OCI-LY3 (cell line): ENCODE measurements at regions not wholly inside any gene's neighbourhood (a gene's known extent, or its start where the extent isn't known, plus 50 kb on each side); places are given as distances from the start of the nearest gene placed in this dataset.

ENCODE experiments used
- H2AFZ ChIP-seq: fragments of 200-600, 300-600 bp; shearing (Covaris generic); 2 replicates; pipeline ENCODE4 v1.6.0; 2014; ENCODE audit warnings: antibody characterized with exemption, low read depth, low read length
- H3K27ac ChIP-seq: fragments of 200-600, 300-600 bp; sonication (generic); 2 replicates; pipeline ENCODE4 v1.5.1; 2014; ENCODE audit warnings: mild to moderate bottlenecking, low read length, moderate library complexity, mixed read lengths
- H3K27me3 ChIP-seq: fragments of 200-600, 300-600 bp; sonication (generic); 2 replicates; pipeline ENCODE4 v1.6.1; 2014; ENCODE audit warnings: low read depth, low read length, mixed read lengths
- H3K36me3 ChIP-seq: fragments of 200-600, 300-600 bp; sonication (generic); replicated peaks from 2 replicates; pipeline ENCODE3; 2014; ENCODE audit warnings: low read depth, low read length, mixed read lengths
- H3K4me1 ChIP-seq: fragments of 300-600, 200-600 bp; sonication (generic); 2 replicates; pipeline ENCODE4 v1.6.1; 2014; ENCODE audit warnings: low read length, mixed read lengths
- H3K4me2 ChIP-seq: fragments of 200-600, 300-600 bp; sonication (generic); 2 replicates; pipeline ENCODE4 v1.6.1; 2014; ENCODE audit warnings: low read length, mixed read lengths
- H3K4me3 ChIP-seq: fragments of 300-600, 200-600 bp; sonication (generic); 2 replicates; pipeline ENCODE4 v1.5.1; 2014; ENCODE audit warnings: antibody characterized with exemption, mild to moderate bottlenecking, low read length, moderate library complexity
- H3K79me2 ChIP-seq: fragments of 300-600, 200-600 bp; shearing (Covaris generic); 2 replicates; pipeline ENCODE4 v1.6.1; 2014; ENCODE audit warnings: mild to moderate bottlenecking, low read length, mixed read lengths
- H3K9ac ChIP-seq: fragments of 300-600, 200-600 bp; shearing (Covaris generic); 2 replicates; pipeline ENCODE4 v1.6.0; 2014; ENCODE audit warnings: mild to moderate bottlenecking, low read length, moderate library complexity
- H3K9me3 ChIP-seq: fragments of 200-600, 300-600 bp; shearing (Covaris generic); 2 replicates; pipeline ENCODE4 v1.6.1; 2014; ENCODE audit warnings: low read length, mixed read lengths; ENCODE audit not compliant: insufficient read depth
- H4K20me1 ChIP-seq: fragments of 200-600, 300-600 bp; sonication (generic); 2 replicates; pipeline ENCODE4 v1.6.1; 2016; ENCODE audit warnings: low read length, mixed read lengths; ENCODE audit not compliant: insufficient read depth
- EZH2phosphoT487 ChIP-seq: fragments of 200-600 bp; shearing (Covaris generic); IDR thresholded peaks from 2 replicates; pipeline ENCODE4 v1.6.1; 2018; ENCODE audit warnings: antibody characterized with exemption, mixed run types, low read depth
- TF ChIP-seq, protein P1 (sequence below): fragments of 200-600, 300-600 bp; sonication (generic); IDR thresholded peaks from 2 replicates; pipeline ENCODE4 v1.5.1; 2014; ENCODE audit warnings: antibody characterized with exemption, low read length, low read depth

- Histone ChIP-seq H3K79me2 (no peaks in the 10 kb centered on the region), H4K20me1 (no peaks in the 10 kb centered on the region), H3K9ac (no peak overlapping the region), H3K4me2 (no peak overlapping the region), H3K27ac (no peak overlapping the region), H3K9me3 (no peaks in the 10 kb centered on the region), H3K27me3 (no peaks in the 10 kb centered on the region), H2AFZ (no peak overlapping the region), H3K36me3 (no peaks in the 10 kb centered on the region), H3K4me1 (no peaks in the 10 kb centered on the region), H3K4me3 (no peak overlapping the region)
- TF ChIP-seq, protein P1, sequence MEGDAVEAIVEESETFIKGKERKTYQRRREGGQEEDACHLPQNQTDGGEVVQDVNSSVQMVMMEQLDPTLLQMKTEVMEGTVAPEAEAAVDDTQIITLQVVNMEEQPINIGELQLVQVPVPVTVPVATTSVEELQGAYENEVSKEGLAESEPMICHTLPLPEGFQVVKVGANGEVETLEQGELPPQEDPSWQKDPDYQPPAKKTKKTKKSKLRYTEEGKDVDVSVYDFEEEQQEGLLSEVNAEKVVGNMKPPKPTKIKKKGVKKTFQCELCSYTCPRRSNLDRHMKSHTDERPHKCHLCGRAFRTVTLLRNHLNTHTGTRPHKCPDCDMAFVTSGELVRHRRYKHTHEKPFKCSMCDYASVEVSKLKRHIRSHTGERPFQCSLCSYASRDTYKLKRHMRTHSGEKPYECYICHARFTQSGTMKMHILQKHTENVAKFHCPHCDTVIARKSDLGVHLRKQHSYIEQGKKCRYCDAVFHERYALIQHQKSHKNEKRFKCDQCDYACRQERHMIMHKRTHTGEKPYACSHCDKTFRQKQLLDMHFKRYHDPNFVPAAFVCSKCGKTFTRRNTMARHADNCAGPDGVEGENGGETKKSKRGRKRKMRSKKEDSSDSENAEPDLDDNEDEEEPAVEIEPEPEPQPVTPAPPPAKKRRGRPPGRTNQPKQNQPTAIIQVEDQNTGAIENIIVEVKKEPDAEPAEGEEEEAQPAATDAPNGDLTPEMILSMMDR = no peak
Measured at GRCh38 chr14:61171727-61172126, 109.4 kb downstream of the TMEM30B start.

DNA sequence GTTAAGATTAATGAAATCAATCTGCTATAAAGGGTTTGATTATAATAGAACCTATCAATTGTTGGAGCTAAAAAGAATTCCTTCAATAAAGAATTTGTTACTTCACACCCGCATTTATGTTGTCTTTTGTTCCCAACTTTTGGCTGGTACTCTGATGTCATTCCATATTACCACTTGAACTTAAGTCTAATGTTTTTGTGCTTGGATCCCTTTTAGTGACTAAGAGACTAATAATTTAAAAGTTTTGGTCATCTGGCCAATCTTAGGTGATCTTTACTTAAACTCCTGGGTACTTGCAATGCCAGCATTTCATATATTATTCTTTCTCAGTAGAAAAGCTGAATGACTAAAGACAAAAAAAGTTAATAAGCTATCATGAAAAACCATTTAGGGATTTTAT is 113.0 kb downstream of the TMEM30B start:
- no peaks in the 10 kb centered on the region for H3K36me3 ChIP-seq
- H2AFZ ChIP-seq = no peak overlapping the region
- TF ChIP-seq EZH2phosphoT487 = no peak
- TF ChIP-seq, protein P1 = no peak

GRCh38 chr14:61167642-61168041 is 113.5 kb downstream of the TMEM30B start:
- Histone ChIP-seq H3K9me3 (no peaks in the 10 kb centered on the region), H3K27ac (no peak overlapping the region), H3K4me3 (no peak overlapping the region), H2AFZ (no peak overlapping the region), H3K79me2 (no peaks in the 10 kb centered on the region), H3K9ac (no peak overlapping the region), H3K27me3 (no peaks in the 10 kb centered on the region), H4K20me1 (no peaks in the 10 kb centered on the region), H3K36me3 (no peaks in the 10 kb centered on the region), H3K4me1 (no peaks in the 10 kb centered on the region), H3K4me2 (no peak overlapping the region)
- TF ChIP-seq, protein P1 = no peak
- TF ChIP-seq EZH2phosphoT487 = no peak

More for the DNA sequence above, 113.0 kb downstream of the TMEM30B start:
- H3K4me1 ChIP-seq = no peaks in the 10 kb centered on the region
- H3K9me3 ChIP-seq = no peaks in the 10 kb centered on the region
- no peaks in the 10 kb centered on the region for H3K79me2 ChIP-seq
- no peak overlapping the region for H3K4me2 ChIP-seq
- no peaks in the 10 kb centered on the region for H3K27me3 ChIP-seq
- H3K9ac ChIP-seq = no peak overlapping the region
- no peak overlapping the region for H3K4me3 ChIP-seq
- no peak overlapping the region for H3K27ac ChIP-seq
- H4K20me1 ChIP-seq = no peaks in the 10 kb centered on the region

- H3K9ac ChIP-seq = no peak overlapping the region
- H3K36me3 ChIP-seq = no peaks in the 10 kb centered on the region
- H3K9me3 ChIP-seq = no peaks in the 10 kb centered on the region
- H3K4me1 ChIP-seq = no peaks in the 10 kb centered on the region
- no peaks in the 10 kb centered on the region for H3K79me2 ChIP-seq
- no peaks in the 10 kb centered on the region for H4K20me1 ChIP-seq
- no peak for TF ChIP-seq EZH2phosphoT487
- TF ChIP-seq, protein P1 = no peak
- H3K27me3 ChIP-seq = no peaks in the 10 kb centered on the region
- no peak overlapping the region for H3K27ac ChIP-seq
- H3K4me3 ChIP-seq = no peak overlapping the region
- H2AFZ ChIP-seq = no peak overlapping the region
- no peak overlapping the region for H3K4me2 ChIP-seq
Measured at GRCh38 chr14:61160798-61161197, 120.3 kb downstream of the TMEM30B start.
